ENCODE measurements at regions not wholly inside any gene's neighbourhood (a gene's known extent, or its start where the extent isn't known, plus 50 kb on each side); places are given as distances from the start of the nearest gene placed in this dataset.

GRCh38 chr3:109545746-109546145 is 208.4 kb upstream of the DPPA4 start:
- no peak for TF ChIP-seq CTCF (IDR thresholded peaks at IDR 0.05)
- no peak for TF ChIP-seq POLR2A (IDR thresholded peaks at IDR 0.05)

Data from Peyer's patch (tissue), 4 donors.